IMR-90 (cell line): ENCODE measurements at regions not wholly inside any gene's neighbourhood (a gene's known extent, or its start where the extent isn't known, plus 50 kb on each side); places are given as distances from the start of the nearest gene placed in this dataset.

Source experiments
- ATAC-seq: fragments of 200-7000 bp; cut with Tn5 transposase; 2 replicates; pipeline ENCODE4 v1.9.1; 2020; ENCODE audit warnings: low read depth, mild to moderate bottlenecking, moderate library complexity
- BruUV-seq: library from RNA; stranded (reverse); fragments of 400-500 nt; replicated peaks from 2 replicates; lab custom pipeline; 2021; lab: Mats Ljungman, UMichigan
- CTCF ChIA-PET: fragments of 300-600 bp; formaldehyde crosslinking; extraction: SDS; loops from one replicate; lab custom pipeline; 2021; ENCODE audit warnings: antibody characterized with exemption; lab: Yijun Ruan, JAX
- POLR2A ChIA-PET: fragments of 300-600 bp; sonication (Branson Sonifier 250); formaldehyde crosslinking; loops from one replicate; lab custom pipeline; 2022; ENCODE audit warnings: antibody characterized with exemption; ENCODE audit not compliant: unreplicated experiment; lab: Charles Lee
- DNase-seq: peaks from one replicate; pipeline ENCODE4 v3.0.0; 2013
- H2AFZ ChIP-seq: replicated peaks from 2 replicates; pipeline ENCODE3; 2013; ENCODE audit warnings: low read length, mild to moderate bottlenecking; ENCODE audit not compliant: poor library complexity
- H2AK5ac ChIP-seq: 2 replicates; pipeline ENCODE4 v1.6.1; 2013; ENCODE audit warnings: low read depth, low read length, inconsistent platforms
- H2AK9ac ChIP-seq: replicated peaks from 2 replicates; pipeline ENCODE3; 2013; ENCODE audit warnings: mild to moderate bottlenecking, low read depth, low read length, moderate library complexity; ENCODE audit not compliant: poor library complexity
- H2BK120ac ChIP-seq: 2 replicates; pipeline ENCODE4 v1.6.1; 2013; ENCODE audit warnings: low read depth, low read length, inconsistent platforms
- H2BK15ac ChIP-seq: 3 replicates; pipeline ENCODE4 v1.6.1; 2013; ENCODE audit warnings: low read depth, low read length, inconsistent platforms
- H2BK20ac ChIP-seq: 2 replicates; pipeline ENCODE4 v1.6.1; 2013; ENCODE audit warnings: low read depth, mild to moderate bottlenecking, inconsistent platforms, low read length, moderate library complexity
- H2BK5ac ChIP-seq: 2 replicates; pipeline ENCODE4 v1.6.1; 2013; ENCODE audit warnings: mild to moderate bottlenecking, low read depth, low read length, inconsistent platforms; ENCODE audit not compliant: poor library complexity, severe bottlenecking
- H3K14ac ChIP-seq: replicated peaks from 2 replicates; pipeline ENCODE4 v1.6.1; 2013; ENCODE audit warnings: low read depth, low read length, inconsistent platforms
- H3K18ac ChIP-seq: 2 replicates; pipeline ENCODE4 v1.6.1; 2013; ENCODE audit warnings: low read depth, low read length, control low read depth
- H3K23ac ChIP-seq: 2 replicates; pipeline ENCODE4 v1.6.1; 2013; ENCODE audit warnings: low read depth, low read length, inconsistent platforms
- H3K27ac ChIP-seq: 2 replicates; pipeline ENCODE4 v1.5.1; 2013; ENCODE audit warnings: mild to moderate bottlenecking, control low read depth, low read length; ENCODE audit not compliant: insufficient read depth
- H3K27me3 ChIP-seq: 2 replicates; pipeline ENCODE4 v1.6.1; 2013; ENCODE audit warnings: low read length; ENCODE audit not compliant: control insufficient read depth, insufficient read depth
- H3K36me3 ChIP-seq: 2 replicates; pipeline ENCODE4 v1.6.1; 2013; ENCODE audit warnings: low read length, mixed read lengths; ENCODE audit not compliant: control insufficient read depth, insufficient read depth
- H3K4ac ChIP-seq: 2 replicates; pipeline ENCODE4 v1.6.1; 2013; ENCODE audit warnings: low read depth, low read length, inconsistent platforms
- H3K4me1 ChIP-seq: 2 replicates; pipeline ENCODE4 v1.6.1; 2013; ENCODE audit warnings: low read length, mixed read lengths; ENCODE audit not compliant: control insufficient read depth, insufficient read depth
- H3K4me2 ChIP-seq: 2 replicates; pipeline ENCODE4 v1.6.1; 2013; ENCODE audit warnings: low read depth, mild to moderate bottlenecking, control low read depth, low read length, moderate library complexity
- H3K4me3 ChIP-seq: 2 replicates; pipeline ENCODE4 v1.5.1; 2013; ENCODE audit warnings: low read depth, mild to moderate bottlenecking, control low read depth, low read length, moderate library complexity; ENCODE audit not compliant: insufficient read depth
- H3K56ac ChIP-seq: 2 replicates; pipeline ENCODE4 v1.6.1; 2013; ENCODE audit warnings: low read length, inconsistent platforms; ENCODE audit not compliant: insufficient read depth; ENCODE audit errors: extremely low read depth
- H3K79me1 ChIP-seq, 2 experiments: 2 replicates each; pipeline ENCODE4 v1.6.1; 2013; ENCODE audit warnings: low read length in 2 of 2, inconsistent platforms in 1 of 2, low read depth in 1 of 2
- H3K9ac ChIP-seq: 2 replicates; pipeline ENCODE4 v1.6.1; 2013; ENCODE audit warnings: low read depth, low read length, control low read depth
- H3K9me1 ChIP-seq: 2 replicates; pipeline ENCODE4 v1.6.1; 2013; ENCODE audit warnings: low read length, inconsistent platforms; ENCODE audit not compliant: insufficient read depth
- H3K9me3 ChIP-seq: 2 replicates; pipeline ENCODE4 v1.6.1; 2013; ENCODE audit warnings: low read length; ENCODE audit not compliant: control insufficient read depth, insufficient read depth
- H4K20me1 ChIP-seq: 2 replicates; pipeline ENCODE4 v1.6.1; 2013; ENCODE audit warnings: low read length, inconsistent platforms; ENCODE audit not compliant: insufficient read depth
- H4K5ac ChIP-seq: 2 replicates; pipeline ENCODE4 v1.6.1; 2013; ENCODE audit warnings: mild to moderate bottlenecking, low read depth, low read length, control low read depth
- H4K8ac ChIP-seq, 2 experiments: 2 replicates each; pipeline ENCODE4 v1.6.1; 2013; ENCODE audit warnings: low read depth in 2 of 2, low read length in 2 of 2, control low read depth in 1 of 2, inconsistent platforms in 1 of 2
- H4K91ac ChIP-seq: 2 replicates; pipeline ENCODE4 v1.6.1; 2013; ENCODE audit warnings: low read depth, low read length, inconsistent platforms; ENCODE audit not compliant: insufficient read depth
- CHD1 ChIP-seq: IDR thresholded peaks from 2 replicates; pipeline ENCODE4 v1.6.1; 2012; ENCODE audit warnings: low read depth, low read length, improper control_type of control experiment
- FOS ChIP-seq: fragments of 150-350 bp; IDR thresholded peaks from 2 replicates; pipeline ENCODE4 v1.6.1; 2016; ENCODE audit warnings: low read depth, low read length
- RAD21 ChIP-seq: IDR thresholded peaks from 2 replicates; pipeline ENCODE4 v1.6.1; 2012; ENCODE audit warnings: low read length, improper control_type of control experiment
- WGBS, 2 experiments: methylation state at CpG; one replicate each; pipeline versions ENCODE4 v1.1.5 to v1.1.7; 2013; ENCODE audit warnings: missing lambda C conversion rate in 2 of 2; ENCODE audit not compliant: insufficient read length in 1 of 2; ENCODE audit errors: extremely low coverage in 2 of 2; 5-methylcytosine and 5-hydroxymethylcytosine counted together
- dilution Hi-C: fragments of 300-500 bp; cut with HindIII; formaldehyde crosslinking; loops from one replicate; pipeline ENCODE4 v1.14.3; 2018; ENCODE audit warnings: low sequenced_read_pairs; ENCODE audit not compliant: unreplicated experiment
- in situ Hi-C: fragments of 300-500 bp; cut with MboI; formaldehyde crosslinking; loops from 3 replicates; pipeline ENCODE4 v1.14.3; 2019; ENCODE audit warnings: low sequenced_read_pairs, inconsistent platforms, mixed read lengths
- intact Hi-C: fragments of 100-400 bp; cut with micrococcal nuclease; formaldehyde crosslinking; loops from 2 replicates; pipeline ENCODE4 v1.10.0; 2022
- TF ChIP-seq, protein P1 (sequence below): fragments of 150-350 bp; IDR thresholded peaks from 2 replicates; pipeline ENCODE4 v1.6.1; 2016; ENCODE audit warnings: low read depth, mild to moderate bottlenecking, low read length, moderate library complexity, borderline replicate concordance
- TF ChIP-seq, protein P2 (sequence below): fragments of 150-350 bp; IDR thresholded peaks from 2 replicates; pipeline ENCODE4 v1.6.1; 2017; ENCODE audit warnings: mild to moderate bottlenecking, antibody characterized with exemption, low read length, low read depth

DNA sequence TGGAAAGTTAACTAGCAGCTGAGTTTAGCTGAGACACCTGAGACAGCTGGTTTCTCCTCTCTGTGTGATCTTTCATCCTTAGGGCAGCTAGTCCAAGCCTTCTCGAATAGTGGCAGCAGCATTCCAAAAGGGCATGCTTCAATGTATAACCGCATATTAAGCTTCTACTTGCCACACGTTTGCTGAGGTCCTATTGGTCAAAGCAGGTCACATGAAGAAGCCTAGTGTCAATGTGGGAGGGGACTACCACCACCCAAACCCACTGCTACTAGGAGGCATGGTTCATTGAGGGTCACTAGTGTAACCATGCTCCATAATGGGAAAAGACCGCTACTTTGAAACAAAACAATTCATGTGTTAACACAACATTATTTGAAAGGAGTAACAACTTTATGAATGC is 314.9 kb upstream of the SMIM31 start:
- ATAC-seq (no peak), DNase-seq (no peak)
- no peaks in the 10 kb centered on the region for H3K27me3 ChIP-seq
- no peak overlapping the region for H2AFZ ChIP-seq
- no peak overlapping the region for H3K23ac ChIP-seq
- no peak overlapping the region for H4K8ac ChIP-seq
- no peak overlapping the region for H2BK5ac ChIP-seq
- H4K20me1 ChIP-seq = no peaks in the 10 kb centered on the region
- H3K4ac ChIP-seq = no peak overlapping the region
- H3K9me3 ChIP-seq = peaks cover 4% of the 10 kb centered on the region
- no peak overlapping the region for H3K18ac ChIP-seq
- no peak overlapping the region for H2AK5ac ChIP-seq
- TF ChIP-seq FOS (no peak), CHD1 (no peak), RAD21 (no peak)
- TF ChIP-seq, protein P1, sequence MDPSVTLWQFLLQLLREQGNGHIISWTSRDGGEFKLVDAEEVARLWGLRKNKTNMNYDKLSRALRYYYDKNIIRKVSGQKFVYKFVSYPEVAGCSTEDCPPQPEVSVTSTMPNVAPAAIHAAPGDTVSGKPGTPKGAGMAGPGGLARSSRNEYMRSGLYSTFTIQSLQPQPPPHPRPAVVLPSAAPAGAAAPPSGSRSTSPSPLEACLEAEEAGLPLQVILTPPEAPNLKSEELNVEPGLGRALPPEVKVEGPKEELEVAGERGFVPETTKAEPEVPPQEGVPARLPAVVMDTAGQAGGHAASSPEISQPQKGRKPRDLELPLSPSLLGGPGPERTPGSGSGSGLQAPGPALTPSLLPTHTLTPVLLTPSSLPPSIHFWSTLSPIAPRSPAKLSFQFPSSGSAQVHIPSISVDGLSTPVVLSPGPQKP = no peak
- TF ChIP-seq, protein P2, sequence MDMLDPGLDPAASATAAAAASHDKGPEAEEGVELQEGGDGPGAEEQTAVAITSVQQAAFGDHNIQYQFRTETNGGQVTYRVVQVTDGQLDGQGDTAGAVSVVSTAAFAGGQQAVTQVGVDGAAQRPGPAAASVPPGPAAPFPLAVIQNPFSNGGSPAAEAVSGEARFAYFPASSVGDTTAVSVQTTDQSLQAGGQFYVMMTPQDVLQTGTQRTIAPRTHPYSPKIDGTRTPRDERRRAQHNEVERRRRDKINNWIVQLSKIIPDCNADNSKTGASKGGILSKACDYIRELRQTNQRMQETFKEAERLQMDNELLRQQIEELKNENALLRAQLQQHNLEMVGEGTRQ = no peak
- CTCF ChIA-PET = no interaction called here
- H3K9me1 ChIP-seq = no peaks in the 10 kb centered on the region
- no peak overlapping the region for H3K4me2 ChIP-seq
- H3K36me3 ChIP-seq = no peaks in the 10 kb centered on the region
- no peak overlapping the region for H4K5ac ChIP-seq
- H3K14ac ChIP-seq = no peak overlapping the region
- H3K79me1 ChIP-seq = no peaks in the 10 kb centered on the region
- H4K91ac ChIP-seq = no peak overlapping the region
- POLR2A ChIA-PET = no interaction called here
- no peak overlapping the region for H3K4me3 ChIP-seq
- H3K56ac ChIP-seq = no peak overlapping the region
- no peak overlapping the region for H2BK120ac ChIP-seq
- H3K27ac ChIP-seq = no peak overlapping the region
- no peak overlapping the region for H3K9ac ChIP-seq
- in situ Hi-C loops (no loop called here), dilution Hi-C loops (no loop called here), intact Hi-C loops (no loop called here)
- H2AK9ac ChIP-seq = no peak overlapping the region
- H2BK15ac ChIP-seq = no peak overlapping the region
- no CpG with 5 or more reads among the region's 4 CpGs for WGBS, 2 experiments
- BruUV-seq = no TSS peak
- H2BK20ac ChIP-seq = no peak overlapping the region
- H3K4me1 ChIP-seq = no peaks in the 10 kb centered on the region
